ENCODE measurements at regions not wholly inside any gene's neighbourhood (a gene's known extent, or its start where the extent isn't known, plus 50 kb on each side); places are given as distances from the start of the nearest gene placed in this dataset.

DNA sequence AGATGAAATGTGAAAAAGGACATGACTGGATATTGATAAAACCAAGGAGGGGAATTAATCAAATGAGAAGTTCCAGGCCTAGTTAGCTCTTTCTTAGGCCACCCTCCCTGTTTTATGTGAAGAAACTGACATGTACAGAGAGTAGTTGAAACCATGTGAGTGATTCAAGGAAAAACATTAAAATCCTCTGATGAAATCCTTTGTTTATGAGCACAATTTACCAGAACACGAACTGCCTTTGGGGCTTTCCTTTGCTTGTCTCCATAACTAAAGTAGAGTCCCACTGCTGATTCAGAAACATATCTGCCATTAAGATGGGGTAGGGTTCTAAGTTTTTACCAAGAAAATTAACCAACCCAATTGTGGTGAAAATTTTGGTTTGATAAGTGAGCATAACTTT lies 558.3 kb downstream of the NR2F2 start:
- TF ChIP-seq YY1 (IDR thresholded peaks at IDR 0.05; ENCODE audit: insufficient read depth, insufficient read length) (no peak), ZNF274 (IDR thresholded peaks at IDR 0.05; ENCODE audit: low read depth, low read length) (no peak), SUZ12 (IDR thresholded peaks at IDR 0.05; ENCODE audit: extremely low read depth, insufficient read depth, insufficient read length) (no peak)
